IMR-90 (cell line): ENCODE measurements at regions not wholly inside any gene's neighbourhood (a gene's known extent, or its start where the extent isn't known, plus 50 kb on each side); places are given as distances from the start of the nearest gene placed in this dataset.

Experiments used
- ATAC-seq: fragments of 200-7000 bp; cut with Tn5 transposase; 2 replicates; pipeline ENCODE4 v1.9.1; 2020; ENCODE audit warnings: low read depth, mild to moderate bottlenecking, moderate library complexity
- BruUV-seq: library from RNA; stranded (reverse); fragments of 400-500 nt; replicated peaks from 2 replicates; lab custom pipeline; 2021; lab: Mats Ljungman, UMichigan
- CTCF ChIA-PET: fragments of 300-600 bp; formaldehyde crosslinking; extraction: SDS; loops from one replicate; lab custom pipeline; 2021; ENCODE audit warnings: antibody characterized with exemption; lab: Yijun Ruan, JAX
- POLR2A ChIA-PET: fragments of 300-600 bp; sonication (Branson Sonifier 250); formaldehyde crosslinking; loops from one replicate; lab custom pipeline; 2022; ENCODE audit warnings: antibody characterized with exemption; ENCODE audit not compliant: unreplicated experiment; lab: Charles Lee
- DNase-seq: peaks from one replicate; pipeline ENCODE4 v3.0.0; 2013
- H2AFZ ChIP-seq: replicated peaks from 2 replicates; pipeline ENCODE3; 2013; ENCODE audit warnings: low read length, mild to moderate bottlenecking; ENCODE audit not compliant: poor library complexity
- H2AK5ac ChIP-seq: 2 replicates; pipeline ENCODE4 v1.6.1; 2013; ENCODE audit warnings: low read depth, low read length, inconsistent platforms
- H2AK9ac ChIP-seq: replicated peaks from 2 replicates; pipeline ENCODE3; 2013; ENCODE audit warnings: mild to moderate bottlenecking, low read depth, low read length, moderate library complexity; ENCODE audit not compliant: poor library complexity
- H2BK120ac ChIP-seq: 2 replicates; pipeline ENCODE4 v1.6.1; 2013; ENCODE audit warnings: low read depth, low read length, inconsistent platforms
- H2BK15ac ChIP-seq: 3 replicates; pipeline ENCODE4 v1.6.1; 2013; ENCODE audit warnings: low read depth, low read length, inconsistent platforms
- H2BK20ac ChIP-seq: 2 replicates; pipeline ENCODE4 v1.6.1; 2013; ENCODE audit warnings: low read depth, mild to moderate bottlenecking, inconsistent platforms, low read length, moderate library complexity
- H2BK5ac ChIP-seq: 2 replicates; pipeline ENCODE4 v1.6.1; 2013; ENCODE audit warnings: mild to moderate bottlenecking, low read depth, low read length, inconsistent platforms; ENCODE audit not compliant: poor library complexity, severe bottlenecking
- H3K14ac ChIP-seq: replicated peaks from 2 replicates; pipeline ENCODE4 v1.6.1; 2013; ENCODE audit warnings: low read depth, low read length, inconsistent platforms
- H3K18ac ChIP-seq: 2 replicates; pipeline ENCODE4 v1.6.1; 2013; ENCODE audit warnings: low read depth, low read length, control low read depth
- H3K23ac ChIP-seq: 2 replicates; pipeline ENCODE4 v1.6.1; 2013; ENCODE audit warnings: low read depth, low read length, inconsistent platforms
- H3K27ac ChIP-seq: 2 replicates; pipeline ENCODE4 v1.5.1; 2013; ENCODE audit warnings: mild to moderate bottlenecking, control low read depth, low read length; ENCODE audit not compliant: insufficient read depth
- H3K27me3 ChIP-seq: 2 replicates; pipeline ENCODE4 v1.6.1; 2013; ENCODE audit warnings: low read length; ENCODE audit not compliant: control insufficient read depth, insufficient read depth
- H3K36me3 ChIP-seq: 2 replicates; pipeline ENCODE4 v1.6.1; 2013; ENCODE audit warnings: low read length, mixed read lengths; ENCODE audit not compliant: control insufficient read depth, insufficient read depth
- H3K4ac ChIP-seq: 2 replicates; pipeline ENCODE4 v1.6.1; 2013; ENCODE audit warnings: low read depth, low read length, inconsistent platforms
- H3K4me1 ChIP-seq: 2 replicates; pipeline ENCODE4 v1.6.1; 2013; ENCODE audit warnings: low read length, mixed read lengths; ENCODE audit not compliant: control insufficient read depth, insufficient read depth
- H3K4me2 ChIP-seq: 2 replicates; pipeline ENCODE4 v1.6.1; 2013; ENCODE audit warnings: low read depth, mild to moderate bottlenecking, control low read depth, low read length, moderate library complexity
- H3K4me3 ChIP-seq: 2 replicates; pipeline ENCODE4 v1.5.1; 2013; ENCODE audit warnings: low read depth, mild to moderate bottlenecking, control low read depth, low read length, moderate library complexity; ENCODE audit not compliant: insufficient read depth
- H3K56ac ChIP-seq: 2 replicates; pipeline ENCODE4 v1.6.1; 2013; ENCODE audit warnings: low read length, inconsistent platforms; ENCODE audit not compliant: insufficient read depth; ENCODE audit errors: extremely low read depth
- H3K79me1 ChIP-seq, 2 experiments: 2 replicates each; pipeline ENCODE4 v1.6.1; 2013; ENCODE audit warnings: low read length in 2 of 2, inconsistent platforms in 1 of 2, low read depth in 1 of 2
- H3K9ac ChIP-seq: 2 replicates; pipeline ENCODE4 v1.6.1; 2013; ENCODE audit warnings: low read depth, low read length, control low read depth
- H3K9me1 ChIP-seq: 2 replicates; pipeline ENCODE4 v1.6.1; 2013; ENCODE audit warnings: low read length, inconsistent platforms; ENCODE audit not compliant: insufficient read depth
- H3K9me3 ChIP-seq: 2 replicates; pipeline ENCODE4 v1.6.1; 2013; ENCODE audit warnings: low read length; ENCODE audit not compliant: control insufficient read depth, insufficient read depth
- H4K20me1 ChIP-seq: 2 replicates; pipeline ENCODE4 v1.6.1; 2013; ENCODE audit warnings: low read length, inconsistent platforms; ENCODE audit not compliant: insufficient read depth
- H4K5ac ChIP-seq: 2 replicates; pipeline ENCODE4 v1.6.1; 2013; ENCODE audit warnings: mild to moderate bottlenecking, low read depth, low read length, control low read depth
- H4K8ac ChIP-seq, 2 experiments: 2 replicates each; pipeline ENCODE4 v1.6.1; 2013; ENCODE audit warnings: low read depth in 2 of 2, low read length in 2 of 2, control low read depth in 1 of 2, inconsistent platforms in 1 of 2
- H4K91ac ChIP-seq: 2 replicates; pipeline ENCODE4 v1.6.1; 2013; ENCODE audit warnings: low read depth, low read length, inconsistent platforms; ENCODE audit not compliant: insufficient read depth
- CHD1 ChIP-seq: IDR thresholded peaks from 2 replicates; pipeline ENCODE4 v1.6.1; 2012; ENCODE audit warnings: low read depth, low read length, improper control_type of control experiment
- CTCF ChIP-seq: conservative IDR thresholded peaks from 2 replicates; pipeline ENCODE4 v1.5.1; 2012; ENCODE audit warnings: mild to moderate bottlenecking, low read depth, low read length, improper control_type of control experiment
- FOS ChIP-seq: fragments of 150-350 bp; IDR thresholded peaks from 2 replicates; pipeline ENCODE4 v1.6.1; 2016; ENCODE audit warnings: low read depth, low read length
- MAFK ChIP-seq: IDR thresholded peaks from 2 replicates; pipeline ENCODE4 v1.6.1; 2012; ENCODE audit warnings: low read depth, low read length, improper control_type of control experiment
- MAZ ChIP-seq: IDR thresholded peaks from 2 replicates; pipeline ENCODE4 v1.6.1; 2012; ENCODE audit warnings: low read depth, mild to moderate bottlenecking, low read length, improper control_type of control experiment, moderate library complexity, borderline replicate concordance
- MXI1 ChIP-seq: IDR thresholded peaks from 2 replicates; pipeline ENCODE4 v1.6.1; 2012; ENCODE audit warnings: low read depth, mild to moderate bottlenecking, low read length, moderate library complexity, borderline replicate concordance
- NFE2L2 ChIP-seq: fragments of 150-350 bp; IDR thresholded peaks from 2 replicates; pipeline ENCODE4 v1.6.1; 2016; ENCODE audit warnings: low read depth, mild to moderate bottlenecking, low read length
- POLR2A ChIP-seq: IDR thresholded peaks from 2 replicates; pipeline ENCODE4 v1.6.1; 2012; ENCODE audit warnings: mild to moderate bottlenecking, low read depth, low read length
- RAD21 ChIP-seq: IDR thresholded peaks from 2 replicates; pipeline ENCODE4 v1.6.1; 2012; ENCODE audit warnings: low read length, improper control_type of control experiment
- RCOR1 ChIP-seq: IDR thresholded peaks from 2 replicates; pipeline ENCODE4 v1.6.1; 2012; ENCODE audit warnings: mild to moderate bottlenecking, low read length, improper control_type of control experiment; ENCODE audit not compliant: insufficient replicate concordance
- RFX5 ChIP-seq: IDR thresholded peaks from 2 replicates; pipeline ENCODE4 v1.8.0; 2012; ENCODE audit warnings: low read depth, mild to moderate bottlenecking, low read length, moderate library complexity
- SMC3 ChIP-seq: fragments of 150-350 bp; IDR thresholded peaks from 2 replicates; pipeline ENCODE4 v1.6.1; 2016; ENCODE audit warnings: low read depth, mild to moderate bottlenecking, antibody characterized with exemption, low read length, moderate library complexity
- WGBS, 2 experiments: methylation state at CpG; one replicate each; pipeline versions ENCODE4 v1.1.5 to v1.1.7; 2013; ENCODE audit warnings: missing lambda C conversion rate in 2 of 2; ENCODE audit not compliant: insufficient read length in 1 of 2; ENCODE audit errors: extremely low coverage in 2 of 2; 5-methylcytosine and 5-hydroxymethylcytosine counted together
- dilution Hi-C: fragments of 300-500 bp; cut with HindIII; formaldehyde crosslinking; loops from one replicate; pipeline ENCODE4 v1.14.3; 2018; ENCODE audit warnings: low sequenced_read_pairs; ENCODE audit not compliant: unreplicated experiment
- in situ Hi-C: fragments of 300-500 bp; cut with MboI; formaldehyde crosslinking; loops from 3 replicates; pipeline ENCODE4 v1.14.3; 2019; ENCODE audit warnings: low sequenced_read_pairs, inconsistent platforms, mixed read lengths
- intact Hi-C: fragments of 100-400 bp; cut with micrococcal nuclease; formaldehyde crosslinking; loops from 2 replicates; pipeline ENCODE4 v1.10.0; 2022
- TF ChIP-seq, protein P1 (sequence below): fragments of 150-350 bp; IDR thresholded peaks from 2 replicates; pipeline ENCODE4 v1.6.1; 2016; ENCODE audit warnings: low read depth, mild to moderate bottlenecking, low read length, moderate library complexity, borderline replicate concordance

- CTCF ChIA-PET: interaction anchor here (0.5 kb wide), 1 partner anchor 68 kb away, joined by 3 read pairs; no protein-coding TSS in a partner anchor
- DNase-seq: no peak
- no peak overlapping the region for H2AK5ac ChIP-seq
- no peaks in the 10 kb centered on the region for H3K9me1 ChIP-seq
- no peak overlapping the region for H2BK20ac ChIP-seq
- TF ChIP-seq FOS (no peak), CTCF (no peak), RCOR1 (no peak), RAD21 (no peak), SMC3 (no peak), MAFK (no peak), POLR2A (no peak), CHD1 (no peak), MXI1 (no peak), MAZ (no peak), RFX5 (no peak), NFE2L2 (no peak)
- TF ChIP-seq, protein P1, sequence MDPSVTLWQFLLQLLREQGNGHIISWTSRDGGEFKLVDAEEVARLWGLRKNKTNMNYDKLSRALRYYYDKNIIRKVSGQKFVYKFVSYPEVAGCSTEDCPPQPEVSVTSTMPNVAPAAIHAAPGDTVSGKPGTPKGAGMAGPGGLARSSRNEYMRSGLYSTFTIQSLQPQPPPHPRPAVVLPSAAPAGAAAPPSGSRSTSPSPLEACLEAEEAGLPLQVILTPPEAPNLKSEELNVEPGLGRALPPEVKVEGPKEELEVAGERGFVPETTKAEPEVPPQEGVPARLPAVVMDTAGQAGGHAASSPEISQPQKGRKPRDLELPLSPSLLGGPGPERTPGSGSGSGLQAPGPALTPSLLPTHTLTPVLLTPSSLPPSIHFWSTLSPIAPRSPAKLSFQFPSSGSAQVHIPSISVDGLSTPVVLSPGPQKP: no peak
- H3K27me3 ChIP-seq: no peaks in the 10 kb centered on the region; the same call in 1 of the 2 replicates
- H3K18ac ChIP-seq: no peak overlapping the region
- H3K4me3 ChIP-seq: no peak overlapping the region
- intact Hi-C loops (no loop called here), dilution Hi-C loops (no loop called here), in situ Hi-C loops (no loop called here)
- H3K56ac ChIP-seq: no peak overlapping the region
- no peak overlapping the region for H3K4me2 ChIP-seq
- no peak overlapping the region for H2BK120ac ChIP-seq
- H3K36me3 ChIP-seq: no peaks in the 10 kb centered on the region
- no peak overlapping the region for H3K27ac ChIP-seq
- H3K14ac ChIP-seq: no peak overlapping the region
- H2AK9ac ChIP-seq: no peak overlapping the region
- H4K20me1 ChIP-seq: no peaks in the 10 kb centered on the region
- H4K5ac ChIP-seq: no peak overlapping the region
- no peak overlapping the region for H4K91ac ChIP-seq
- BruUV-seq: no TSS peak
- no peak overlapping the region for H2BK15ac ChIP-seq
- H3K79me1 ChIP-seq: no peaks in the 10 kb centered on the region
- H2BK5ac ChIP-seq: no peak overlapping the region
- H4K8ac ChIP-seq: no peak overlapping the region
- H2AFZ ChIP-seq: no peak overlapping the region
- no CpG with 5 or more reads among the region's 5 CpGs for WGBS, 2 experiments
- no peak overlapping the region for H3K9ac ChIP-seq
- H3K9me3 ChIP-seq: no peaks in the 10 kb centered on the region
- POLR2A ChIA-PET: no interaction called here
- no peaks in the 10 kb centered on the region for H3K4me1 ChIP-seq
- H3K23ac ChIP-seq: no peak overlapping the region
- no peak overlapping the region for H3K4ac ChIP-seq
- no peak for ATAC-seq
Observed at GRCh38 chr11:100536979-100537378, 150.1 kb upstream of the ARHGAP42 start.
